ENCODE measurements at regions not wholly inside any gene's neighbourhood (a gene's known extent, or its start where the extent isn't known, plus 50 kb on each side); places are given as distances from the start of the nearest gene placed in this dataset.
"Not testable (repeated sequence)": the region's sequence is repeated elsewhere in the genome, so short reads cannot be mapped to it uniquely, and the experiment has no call there.

DNA sequence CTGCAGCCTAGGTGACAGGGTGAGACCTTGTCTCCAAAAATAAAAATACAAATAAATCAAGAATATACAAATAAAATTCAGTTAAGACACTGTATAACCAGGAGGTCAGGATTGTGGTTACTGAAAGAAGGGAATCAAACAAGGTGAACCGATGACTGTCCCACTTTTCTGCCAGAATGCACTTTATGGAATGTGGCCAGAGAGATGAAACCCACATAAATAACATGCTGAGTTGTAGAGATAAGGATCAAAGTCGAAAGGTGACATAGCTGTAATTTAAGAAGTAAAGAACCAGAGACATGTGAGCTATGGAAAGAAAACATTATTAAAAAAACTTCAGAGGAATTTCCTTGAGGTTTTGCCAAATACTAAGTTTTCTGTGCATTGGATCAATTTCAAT, 1098.2 kb upstream of the USP15 start:
- in situ Hi-C loops (cut with MboI; ENCODE audit: low sequenced_read_pairs): no loop called here

- in situ Hi-C loops (cut with MboI; ENCODE audit: low sequenced_read_pairs): no loop called here
Observed at GRCh38 chr12:61188801-61189595, 1071.2 kb upstream of the USP15 start.

DNA sequence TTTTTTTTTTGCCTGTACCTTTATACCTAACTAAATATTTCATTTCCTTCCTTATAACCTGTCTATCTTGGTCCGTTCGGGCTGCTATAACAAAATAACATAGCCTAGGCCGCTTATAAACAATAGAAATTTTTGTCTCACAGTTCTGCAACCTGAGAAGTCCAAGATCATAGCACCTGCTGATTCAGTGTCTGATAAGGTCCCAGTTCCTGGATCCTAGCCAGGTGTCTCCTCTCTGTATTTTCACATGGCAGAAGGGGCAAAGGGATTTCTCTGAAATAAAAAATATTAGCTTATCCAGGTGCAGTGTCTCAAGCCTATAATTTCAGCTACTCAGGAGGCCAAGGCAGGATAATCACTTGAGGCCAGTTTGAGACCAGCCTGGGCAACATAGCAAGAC, 1046.6 kb upstream of the USP15 start:
- in situ Hi-C loops (cut with MboI; ENCODE audit: low sequenced_read_pairs): no loop called here

DNA sequence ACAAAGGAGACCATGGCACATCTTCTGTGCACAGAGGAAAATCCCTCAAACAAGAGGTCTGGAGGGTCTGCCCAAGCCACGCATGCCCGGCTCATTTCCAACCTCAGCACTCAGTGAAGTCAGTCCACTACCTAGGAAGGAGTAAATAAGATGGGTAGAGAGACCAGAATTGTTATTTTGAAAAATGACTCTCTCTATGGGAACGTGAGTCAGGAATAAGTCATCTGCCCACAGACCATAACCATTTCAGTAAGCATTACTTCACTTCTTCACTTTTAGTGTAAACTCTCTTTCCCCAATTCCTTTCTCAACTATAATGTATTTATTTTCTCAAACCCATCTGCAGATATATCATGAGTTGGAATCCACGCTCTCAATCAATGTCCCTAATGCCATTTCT, 1039.9 kb upstream of the USP15 start:
- in situ Hi-C loops (cut with MboI; ENCODE audit: low sequenced_read_pairs): no loop called here

DNA sequence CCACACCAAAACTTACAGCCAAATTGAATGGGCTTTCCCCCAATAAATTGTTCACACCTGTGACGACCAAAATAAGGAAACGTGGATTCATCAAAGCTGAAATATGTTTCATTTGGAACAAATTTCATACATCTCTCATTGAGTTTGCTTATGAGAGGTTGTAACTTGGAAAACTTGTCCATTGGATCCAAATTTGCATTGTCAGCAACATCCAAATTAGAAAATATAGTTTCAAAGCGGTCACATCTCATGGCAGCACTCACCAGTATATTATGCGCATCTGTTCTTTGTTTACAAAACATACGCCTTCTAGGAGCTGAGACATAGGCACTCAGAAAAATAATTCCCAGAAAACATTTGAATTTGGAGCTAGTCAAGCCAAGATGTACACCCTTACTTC, 1028.2 kb upstream of the USP15 start:
- in situ Hi-C loops (cut with MboI; ENCODE audit: low sequenced_read_pairs): no loop called here

DNA sequence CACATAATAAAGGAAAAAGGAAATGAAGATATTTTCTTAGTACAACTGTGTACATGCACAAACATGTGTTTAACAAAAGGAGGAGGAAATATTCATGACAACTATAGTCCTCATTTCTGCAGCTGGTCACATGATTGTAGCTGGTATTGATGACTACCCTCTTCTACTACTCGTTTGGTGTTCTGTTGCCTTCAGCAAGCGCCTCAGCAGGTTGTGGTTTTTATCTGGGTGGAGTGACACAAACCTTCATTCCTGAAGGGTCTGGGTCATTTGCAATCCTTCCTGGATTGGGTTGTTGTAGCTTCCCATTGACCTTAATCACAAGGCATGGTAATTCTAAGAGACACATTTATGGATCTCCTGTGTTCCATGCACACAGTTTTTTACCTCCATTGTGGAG, 1009.9 kb upstream of the USP15 start:
- in situ Hi-C loops (cut with MboI; ENCODE audit: low sequenced_read_pairs): no loop called here

DNA sequence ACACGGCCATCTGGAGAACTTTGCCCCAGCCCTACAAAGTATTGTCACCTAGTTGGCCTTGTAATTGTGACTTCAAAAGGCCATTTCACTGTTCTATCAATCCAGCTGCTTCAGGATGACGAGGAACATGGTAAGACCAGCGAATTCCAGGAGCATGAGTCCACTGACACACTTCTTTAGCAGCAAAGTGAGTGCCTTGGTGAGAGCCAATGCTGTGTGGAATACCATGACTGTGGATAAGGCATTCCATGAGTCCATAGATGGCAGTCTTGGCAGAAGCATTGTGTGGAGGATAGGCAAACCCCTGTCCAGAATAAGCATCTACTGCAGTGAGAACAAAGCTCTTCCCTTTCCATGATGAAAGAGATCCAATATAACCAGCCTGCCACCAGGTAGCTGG, 1009.1 kb upstream of the USP15 start:
- in situ Hi-C loops (cut with MboI; ENCODE audit: low sequenced_read_pairs): no loop called here

DNA sequence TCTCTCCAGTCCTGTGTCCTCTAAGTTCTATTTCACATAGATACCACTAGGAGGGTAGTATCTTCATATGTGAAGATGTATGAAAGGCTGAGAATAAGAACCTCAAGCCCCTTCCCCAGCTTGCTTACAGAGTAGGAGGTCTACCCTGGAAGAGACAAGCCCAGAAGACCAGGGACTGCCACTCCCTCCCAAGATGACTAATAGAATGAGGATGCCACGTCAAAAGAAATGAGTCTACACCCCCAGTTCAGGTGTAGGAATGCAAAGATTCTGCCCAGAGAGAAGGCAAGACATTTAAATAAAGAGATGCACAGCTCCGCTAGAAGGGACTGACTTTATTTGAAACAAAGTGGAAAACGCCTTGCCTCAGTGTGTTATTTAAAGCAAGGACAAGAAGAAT, 1006.0 kb upstream of the USP15 start:
- in situ Hi-C loops (cut with MboI; ENCODE audit: low sequenced_read_pairs): no loop called here

DNA sequence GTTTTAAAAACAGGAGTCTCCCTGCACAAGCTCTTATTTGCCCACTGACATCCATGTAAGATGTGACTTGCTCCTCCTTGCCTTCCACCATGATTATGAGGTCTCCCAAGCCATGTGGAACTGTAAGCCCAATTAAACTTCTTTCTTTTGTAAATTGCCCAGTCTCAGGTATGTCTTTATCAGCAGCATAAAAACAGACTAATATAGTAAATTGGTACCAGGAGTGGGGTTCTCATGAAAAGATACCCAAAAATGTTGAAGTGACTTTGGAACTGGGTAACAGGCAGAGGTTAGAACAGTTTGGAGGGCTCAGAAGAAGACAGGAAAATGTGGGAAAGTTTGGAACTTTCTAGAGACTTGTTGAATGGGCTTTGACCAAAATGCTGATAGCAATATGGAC, 995.9 kb upstream of the USP15 start:
- in situ Hi-C loops (cut with MboI; ENCODE audit: low sequenced_read_pairs): not testable (repeated sequence)

DNA sequence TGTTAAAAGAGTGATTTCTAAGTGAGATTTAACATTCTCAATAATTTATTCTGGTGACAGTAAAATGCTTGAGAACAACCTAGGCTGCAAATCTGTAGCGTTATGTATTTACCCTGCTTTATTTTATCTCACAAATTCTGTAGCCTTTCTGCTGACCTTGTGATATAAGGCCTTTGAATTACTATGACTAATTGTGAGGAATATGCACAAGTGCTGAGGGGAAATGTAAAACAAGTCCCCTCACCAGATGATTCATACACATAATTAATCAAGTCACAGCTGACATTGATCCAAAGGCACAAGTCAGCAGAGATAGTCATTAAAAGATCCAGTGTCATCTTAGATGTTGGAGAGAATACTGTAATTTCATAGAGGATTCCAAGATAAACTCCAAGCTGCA, 992.7 kb upstream of the USP15 start:
- in situ Hi-C loops (cut with MboI; ENCODE audit: low sequenced_read_pairs): no loop called here

DNA sequence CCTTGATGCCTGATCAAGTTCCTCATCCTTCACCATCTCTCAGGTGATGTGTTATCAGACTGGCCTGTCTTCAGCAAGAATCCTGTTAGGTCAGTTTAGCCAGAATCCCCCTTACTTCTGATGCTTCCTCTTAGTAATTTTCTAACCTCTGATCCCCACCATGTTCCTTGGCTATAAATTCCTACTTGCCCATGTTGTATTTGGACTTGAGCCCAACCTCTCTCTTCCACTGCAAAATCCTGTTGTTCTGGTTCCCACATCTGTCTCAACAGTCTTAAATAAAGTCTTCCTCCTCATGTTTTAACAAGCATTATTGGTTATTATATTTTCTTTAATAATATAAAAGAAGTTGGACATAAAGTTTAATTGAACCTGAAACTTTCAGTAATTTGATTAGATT, 987.8 kb upstream of the USP15 start:
- in situ Hi-C loops (cut with MboI; ENCODE audit: low sequenced_read_pairs): no loop called here

- in situ Hi-C loops (cut with MboI; ENCODE audit: low sequenced_read_pairs): no loop called here
Observed at GRCh38 chr12:61282790-61283575, 977.2 kb upstream of the USP15 start.

DNA sequence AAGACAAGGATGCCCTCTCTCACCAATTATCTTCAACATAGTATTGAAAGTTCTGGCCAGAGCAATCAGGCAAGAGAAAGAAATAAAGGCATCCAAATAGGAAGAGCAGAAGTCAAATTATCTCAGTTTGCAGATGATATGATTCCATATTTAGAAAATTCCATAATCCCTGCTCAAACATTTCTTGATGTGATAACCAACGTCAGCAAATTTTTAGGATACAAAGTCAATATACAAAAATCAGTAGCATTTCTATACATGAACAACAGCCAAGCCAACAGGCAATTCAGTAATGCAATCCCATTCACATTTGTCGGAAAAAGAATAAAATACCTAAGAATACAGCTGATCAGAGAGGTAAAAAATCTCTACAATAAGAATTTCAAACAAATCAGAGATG, 969.7 kb upstream of the USP15 start:
- in situ Hi-C loops (cut with MboI; ENCODE audit: low sequenced_read_pairs): no loop called here

DNA sequence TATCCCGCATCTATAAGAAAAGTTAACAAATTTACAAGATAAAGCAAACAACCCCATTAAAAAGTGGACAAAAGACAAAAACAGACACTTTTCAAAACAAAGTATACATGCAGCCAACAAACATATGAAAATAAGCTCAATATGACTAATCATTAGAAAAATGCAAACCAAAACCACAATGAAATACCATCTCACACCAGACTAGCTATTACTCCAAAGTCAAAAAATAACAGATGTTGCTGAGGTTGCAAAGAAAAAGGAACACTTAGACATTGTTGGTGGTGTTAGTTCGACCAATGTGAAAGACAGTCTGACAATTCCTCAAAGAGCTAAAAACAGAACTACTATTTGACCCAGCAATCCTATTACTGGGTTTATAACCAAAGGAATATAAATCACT, 968.6 kb upstream of the USP15 start:
- in situ Hi-C loops (cut with MboI; ENCODE audit: low sequenced_read_pairs): no loop called here

GRCh38 chr12:61294011-61294410, 966.2 kb upstream of the USP15 start:
- in situ Hi-C loops (cut with MboI; ENCODE audit: low sequenced_read_pairs): not testable (repeated sequence)

DNA sequence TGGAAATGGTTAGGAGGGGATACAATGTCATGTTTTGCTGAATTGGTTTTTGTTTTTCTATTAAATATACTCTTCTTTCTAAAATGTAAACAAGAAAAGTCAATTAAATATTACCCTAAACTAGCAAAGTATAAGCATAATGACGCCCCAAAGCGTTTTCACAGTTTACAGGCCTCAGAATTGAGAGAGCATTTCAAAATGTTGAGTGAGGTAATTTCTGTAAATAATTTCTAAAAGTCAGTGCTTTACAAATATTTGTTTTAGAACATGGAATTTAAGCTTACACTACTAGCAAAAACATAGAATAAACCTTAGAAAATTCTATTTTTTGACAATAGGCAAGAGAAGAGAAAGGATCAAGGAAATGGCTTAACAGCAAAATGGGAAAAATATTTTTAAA, 958.4 kb upstream of the USP15 start:
- in situ Hi-C loops (cut with MboI; ENCODE audit: low sequenced_read_pairs): no loop called here

- in situ Hi-C loops (cut with MboI; ENCODE audit: low sequenced_read_pairs): no loop called here
Observed at GRCh38 chr12:61302282-61302681, 957.9 kb upstream of the USP15 start.

- in situ Hi-C loops (cut with MboI; ENCODE audit: low sequenced_read_pairs): no loop called here
Observed at GRCh38 chr12:61308220-61308619, 952.0 kb upstream of the USP15 start.

GRCh38 chr12:61311413-61311812, 948.8 kb upstream of the USP15 start:
- in situ Hi-C loops (cut with MboI; ENCODE audit: low sequenced_read_pairs): no loop called here

- in situ Hi-C loops (cut with MboI; ENCODE audit: low sequenced_read_pairs): no loop called here
Observed at GRCh38 chr12:61348871-61349270, 911.3 kb upstream of the USP15 start.

GRCh38 chr12:61355105-61355504, 905.1 kb upstream of the USP15 start:
- in situ Hi-C loops (cut with MboI; ENCODE audit: low sequenced_read_pairs): no loop called here

GRCh38 chr12:61356485-61356884, 903.7 kb upstream of the USP15 start:
- in situ Hi-C loops (cut with MboI; ENCODE audit: low sequenced_read_pairs): no loop called here

Data from HL-60/S4 treated with phorbol 12-myristate 13-acetate at 8.2 ng/mL for 4 days and 3 days (cell line).